ENCODE measurements at regions not wholly inside any gene's neighbourhood (a gene's known extent, or its start where the extent isn't known, plus 50 kb on each side); places are given as distances from the start of the nearest gene placed in this dataset.

DNA sequence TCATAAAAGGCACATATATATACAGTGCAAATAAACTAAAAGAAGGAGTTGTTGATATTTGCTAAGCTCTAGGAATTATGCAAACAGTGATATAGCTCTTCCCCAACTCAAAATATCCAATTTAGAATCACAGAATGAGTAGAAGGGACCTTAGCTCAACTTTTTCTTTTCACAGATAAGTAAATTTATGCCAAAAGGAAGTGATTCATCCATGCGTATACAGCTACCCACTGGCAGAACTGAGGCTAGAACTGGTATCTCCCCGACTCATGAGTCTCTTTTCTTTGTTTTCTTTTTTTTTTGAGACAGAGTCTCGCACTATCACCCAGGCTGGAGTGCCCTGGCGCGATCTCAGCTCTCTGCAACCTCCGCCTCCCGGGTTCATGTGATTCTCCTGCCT lies 54.2 kb upstream of the SVIL start:
- TF ChIP-seq POLR2A (IDR thresholded peaks at IDR 0.05; ENCODE audit: low read depth, low read length) (no peak), NRF1 (conservative IDR thresholded peaks at IDR 0.05; ENCODE audit: low read depth, low read length) (no peak), YY1 (IDR thresholded peaks at IDR 0.05; ENCODE audit: low read depth, low read length) (no peak), SIN3A (IDR thresholded peaks at IDR 0.05; ENCODE audit: low read depth, low read length) (no peak), CBFB (IDR thresholded peaks at IDR 0.05; ENCODE audit: low read depth) (no peak)
- TF ChIP-seq, protein P1, sequence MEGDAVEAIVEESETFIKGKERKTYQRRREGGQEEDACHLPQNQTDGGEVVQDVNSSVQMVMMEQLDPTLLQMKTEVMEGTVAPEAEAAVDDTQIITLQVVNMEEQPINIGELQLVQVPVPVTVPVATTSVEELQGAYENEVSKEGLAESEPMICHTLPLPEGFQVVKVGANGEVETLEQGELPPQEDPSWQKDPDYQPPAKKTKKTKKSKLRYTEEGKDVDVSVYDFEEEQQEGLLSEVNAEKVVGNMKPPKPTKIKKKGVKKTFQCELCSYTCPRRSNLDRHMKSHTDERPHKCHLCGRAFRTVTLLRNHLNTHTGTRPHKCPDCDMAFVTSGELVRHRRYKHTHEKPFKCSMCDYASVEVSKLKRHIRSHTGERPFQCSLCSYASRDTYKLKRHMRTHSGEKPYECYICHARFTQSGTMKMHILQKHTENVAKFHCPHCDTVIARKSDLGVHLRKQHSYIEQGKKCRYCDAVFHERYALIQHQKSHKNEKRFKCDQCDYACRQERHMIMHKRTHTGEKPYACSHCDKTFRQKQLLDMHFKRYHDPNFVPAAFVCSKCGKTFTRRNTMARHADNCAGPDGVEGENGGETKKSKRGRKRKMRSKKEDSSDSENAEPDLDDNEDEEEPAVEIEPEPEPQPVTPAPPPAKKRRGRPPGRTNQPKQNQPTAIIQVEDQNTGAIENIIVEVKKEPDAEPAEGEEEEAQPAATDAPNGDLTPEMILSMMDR (IDR thresholded peaks at IDR 0.05 in 2 of 3, conservative IDR thresholded peaks at IDR 0.05 in 1 of 3; ENCODE audit: control insufficient read depth in 2 of 3, extremely low read depth in 1 of 3, insufficient read depth in 1 of 3, low read depth in 3 of 3, low read length in 3 of 3), result no peak
- TF ChIP-seq, protein P2, sequence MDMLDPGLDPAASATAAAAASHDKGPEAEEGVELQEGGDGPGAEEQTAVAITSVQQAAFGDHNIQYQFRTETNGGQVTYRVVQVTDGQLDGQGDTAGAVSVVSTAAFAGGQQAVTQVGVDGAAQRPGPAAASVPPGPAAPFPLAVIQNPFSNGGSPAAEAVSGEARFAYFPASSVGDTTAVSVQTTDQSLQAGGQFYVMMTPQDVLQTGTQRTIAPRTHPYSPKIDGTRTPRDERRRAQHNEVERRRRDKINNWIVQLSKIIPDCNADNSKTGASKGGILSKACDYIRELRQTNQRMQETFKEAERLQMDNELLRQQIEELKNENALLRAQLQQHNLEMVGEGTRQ (IDR thresholded peaks at IDR 0.05; ENCODE audit: borderline replicate concordance, low read depth, low read length), result no peak
